OCI-LY3 (cell line): ENCODE measurements at regions not wholly inside any gene's neighbourhood (a gene's known extent, or its start where the extent isn't known, plus 50 kb on each side); places are given as distances from the start of the nearest gene placed in this dataset.

ENCODE experiments used
- H2AFZ ChIP-seq: fragments of 200-600, 300-600 bp; shearing (Covaris generic); 2 replicates; pipeline ENCODE4 v1.6.0; 2014; ENCODE audit warnings: antibody characterized with exemption, low read depth, low read length
- H3K27ac ChIP-seq: fragments of 200-600, 300-600 bp; sonication (generic); 2 replicates; pipeline ENCODE4 v1.5.1; 2014; ENCODE audit warnings: mild to moderate bottlenecking, low read length, moderate library complexity, mixed read lengths
- H3K27me3 ChIP-seq: fragments of 200-600, 300-600 bp; sonication (generic); 2 replicates; pipeline ENCODE4 v1.6.1; 2014; ENCODE audit warnings: low read depth, low read length, mixed read lengths
- H3K36me3 ChIP-seq: fragments of 200-600, 300-600 bp; sonication (generic); replicated peaks from 2 replicates; pipeline ENCODE3; 2014; ENCODE audit warnings: low read depth, low read length, mixed read lengths
- H3K4me1 ChIP-seq: fragments of 300-600, 200-600 bp; sonication (generic); 2 replicates; pipeline ENCODE4 v1.6.1; 2014; ENCODE audit warnings: low read length, mixed read lengths
- H3K4me2 ChIP-seq: fragments of 200-600, 300-600 bp; sonication (generic); 2 replicates; pipeline ENCODE4 v1.6.1; 2014; ENCODE audit warnings: low read length, mixed read lengths
- H3K4me3 ChIP-seq: fragments of 300-600, 200-600 bp; sonication (generic); 2 replicates; pipeline ENCODE4 v1.5.1; 2014; ENCODE audit warnings: antibody characterized with exemption, mild to moderate bottlenecking, low read length, moderate library complexity
- H3K79me2 ChIP-seq: fragments of 300-600, 200-600 bp; shearing (Covaris generic); 2 replicates; pipeline ENCODE4 v1.6.1; 2014; ENCODE audit warnings: mild to moderate bottlenecking, low read length, mixed read lengths
- H3K9ac ChIP-seq: fragments of 300-600, 200-600 bp; shearing (Covaris generic); 2 replicates; pipeline ENCODE4 v1.6.0; 2014; ENCODE audit warnings: mild to moderate bottlenecking, low read length, moderate library complexity
- H3K9me3 ChIP-seq: fragments of 200-600, 300-600 bp; shearing (Covaris generic); 2 replicates; pipeline ENCODE4 v1.6.1; 2014; ENCODE audit warnings: low read length, mixed read lengths; ENCODE audit not compliant: insufficient read depth
- H4K20me1 ChIP-seq: fragments of 200-600, 300-600 bp; sonication (generic); 2 replicates; pipeline ENCODE4 v1.6.1; 2016; ENCODE audit warnings: low read length, mixed read lengths; ENCODE audit not compliant: insufficient read depth
- CTCF ChIP-seq: fragments of 200-600, 300-600 bp; sonication (generic); IDR thresholded peaks from 2 replicates; pipeline ENCODE4 v1.5.1; 2014; ENCODE audit warnings: antibody characterized with exemption, low read length, low read depth
- EZH2phosphoT487 ChIP-seq: fragments of 200-600 bp; shearing (Covaris generic); IDR thresholded peaks from 2 replicates; pipeline ENCODE4 v1.6.1; 2018; ENCODE audit warnings: antibody characterized with exemption, mixed run types, low read depth

- Histone ChIP-seq H3K4me2 (no peak overlapping the region), H3K9ac (no peak overlapping the region), H2AFZ (no peak overlapping the region)
These were observed 210.9 kb upstream of the KCNMB2 start for GRCh38 chr3:178325330-178325729.

GRCh38 chr3:178329936-178330335 is 206.3 kb upstream of the KCNMB2 start:
- Histone ChIP-seq H3K27ac (no peak overlapping the region), H3K4me3 (no peak overlapping the region), H2AFZ (no peak overlapping the region), H3K9ac (no peak overlapping the region), H3K9me3 (no peaks in the 10 kb centered on the region), H4K20me1 (no peaks in the 10 kb centered on the region), H3K4me1 (peaks cover 6% of the 10 kb centered on the region), H3K79me2 (no peaks in the 10 kb centered on the region), H3K4me2 (no peak overlapping the region), H3K36me3 (no peaks in the 10 kb centered on the region), H3K27me3 (no peaks in the 10 kb centered on the region)
- TF ChIP-seq EZH2phosphoT487 (no peak), CTCF (no peak)

More at GRCh38 chr3:178325330-178325729, 210.9 kb upstream of the KCNMB2 start:
- no peaks in the 10 kb centered on the region for H3K27me3 ChIP-seq
- no peaks in the 10 kb centered on the region for H3K36me3 ChIP-seq
- H3K27ac ChIP-seq, result no peak overlapping the region
- peaks cover 6% of the 10 kb centered on the region for H3K4me1 ChIP-seq
- no peaks in the 10 kb centered on the region for H3K9me3 ChIP-seq
- no peak overlapping the region for H3K4me3 ChIP-seq
- no peaks in the 10 kb centered on the region for H3K79me2 ChIP-seq
- H4K20me1 ChIP-seq, result no peaks in the 10 kb centered on the region
- TF ChIP-seq CTCF, result peak; percentile 57
- no peak for TF ChIP-seq EZH2phosphoT487

- no peaks in the 10 kb centered on the region for H3K9me3 ChIP-seq
- no peak overlapping the region for H3K27ac ChIP-seq
- H3K27me3 ChIP-seq, result no peaks in the 10 kb centered on the region
These were observed 202.0 kb upstream of the KCNMB2 start for GRCh38 chr3:178334239-178334638.

GRCh38 chr3:178336336-178336735 is 199.9 kb upstream of the KCNMB2 start:
- Histone ChIP-seq H3K9me3 (no peaks in the 10 kb centered on the region), H2AFZ (no peak overlapping the region)

More at GRCh38 chr3:178334239-178334638, 202.0 kb upstream of the KCNMB2 start:
- H3K36me3 ChIP-seq, result no peaks in the 10 kb centered on the region
- H3K4me2 ChIP-seq, result no peak overlapping the region
- no peaks in the 10 kb centered on the region for H3K79me2 ChIP-seq
- no peaks in the 10 kb centered on the region for H3K4me1 ChIP-seq
- no peak overlapping the region for H3K9ac ChIP-seq
- no peak overlapping the region for H2AFZ ChIP-seq
- H3K4me3 ChIP-seq, result no peak overlapping the region
- TF ChIP-seq EZH2phosphoT487 (no peak), CTCF (no peak)
- no peaks in the 10 kb centered on the region for H4K20me1 ChIP-seq

More at GRCh38 chr3:178336336-178336735, 199.9 kb upstream of the KCNMB2 start:
- Histone ChIP-seq H3K4me1 (no peaks in the 10 kb centered on the region), H3K9ac (no peak overlapping the region), H3K27me3 (no peaks in the 10 kb centered on the region), H3K4me3 (no peak overlapping the region), H4K20me1 (no peaks in the 10 kb centered on the region), H3K79me2 (no peaks in the 10 kb centered on the region), H3K4me2 (no peak overlapping the region), H3K36me3 (no peaks in the 10 kb centered on the region), H3K27ac (no peak overlapping the region)
- TF ChIP-seq EZH2phosphoT487 (no peak), CTCF (no peak)
